Left lobe of liver (tissue), 2 donors: ENCODE measurements at regions not wholly inside any gene's neighbourhood (a gene's known extent, or its start where the extent isn't known, plus 50 kb on each side); places are given as distances from the start of the nearest gene placed in this dataset.
"Not testable (repeated sequence)": the region's sequence is repeated elsewhere in the genome, so short reads cannot be mapped to it uniquely, and the experiment has no call there.

ENCODE experiments used
- ATAC-seq: fragments of 200-7000 bp; cut with Tn5 transposase; one replicate; pipeline ENCODE4 v1.9.1; 2020; ENCODE audit warnings: mild to moderate bottlenecking, moderate library complexity
- DNase-seq: peaks from one replicate; pipeline ENCODE4 v3.0.0-alpha.2; 2020; ENCODE audit warnings: low spot score
- donor health status: DM: no; HTN: no; CAD: no; lungs with moderate emphysema.
- donor health status: DM: no; HTN: yes; CAD: no.

- no peak for DNase-seq
These were observed 94.7 kb upstream of the DDHD1 start for GRCh38 chr14:53247596-53248370.

DNA sequence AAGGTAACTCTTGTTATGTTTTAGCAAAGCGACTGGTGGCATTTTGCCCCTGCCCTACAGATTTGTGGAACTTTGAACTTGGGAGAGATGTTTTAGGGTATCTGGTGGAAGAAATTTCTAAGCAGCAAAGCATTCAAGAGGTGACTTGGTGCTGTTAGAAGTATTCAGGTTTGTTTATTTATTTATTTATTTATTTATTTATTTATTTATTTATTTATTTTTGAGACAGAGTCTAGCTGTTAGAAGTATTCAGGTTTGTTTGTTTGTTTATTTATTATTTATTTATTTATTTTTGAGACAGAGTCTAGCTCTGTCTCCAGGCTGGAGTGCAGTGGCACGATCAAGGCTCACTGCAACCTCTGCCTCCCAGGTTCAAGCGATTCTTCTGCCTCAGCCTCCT is 89.8 kb upstream of the DDHD1 start:
- not testable (repeated sequence) for ATAC-seq, DNase-seq

More at GRCh38 chr14:53247596-53248370, 94.7 kb upstream of the DDHD1 start:
- peak; percentile 87 for ATAC-seq

DNA sequence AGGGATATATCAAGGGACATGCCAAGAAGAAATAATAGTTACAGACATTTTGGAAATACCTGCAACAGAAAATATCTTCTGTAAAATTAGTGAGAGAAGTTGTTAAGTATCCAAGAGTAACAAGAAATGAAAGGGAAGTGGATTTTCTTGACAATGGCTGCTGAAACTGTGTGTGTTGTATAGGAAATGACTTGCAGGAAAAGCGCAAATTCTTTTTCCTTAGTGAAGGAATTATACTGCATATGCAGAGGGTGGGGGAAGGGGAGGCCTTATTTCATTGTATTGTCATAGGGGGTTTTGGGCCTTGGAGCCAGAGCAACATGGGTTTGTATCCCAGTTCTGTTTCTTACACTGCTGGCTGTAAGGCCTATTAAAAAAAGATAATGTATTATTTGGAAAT is 84.4 kb upstream of the DDHD1 start:
- DNase-seq (no peak), ATAC-seq (no peak)

DNA sequence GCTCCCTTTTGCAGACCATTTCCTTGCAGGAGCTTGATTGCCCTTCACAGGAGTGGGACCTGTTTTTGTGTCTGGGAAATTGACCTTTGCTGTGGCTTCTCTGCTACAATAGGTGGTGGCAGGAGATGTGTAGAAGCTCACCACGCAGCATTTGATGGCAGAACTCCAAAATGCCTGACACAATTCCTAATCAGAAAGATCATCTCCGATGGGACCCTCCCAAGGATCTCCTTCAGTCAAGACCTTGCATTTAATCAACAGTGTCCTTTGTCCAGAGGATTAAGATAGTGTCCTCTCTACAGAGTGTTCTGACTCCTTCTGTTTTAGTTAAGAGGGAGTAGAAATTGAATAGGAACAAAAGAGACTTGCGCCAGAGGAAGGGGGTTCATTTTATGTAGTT is 83.6 kb upstream of the DDHD1 start:
- ATAC-seq: no peak
- no peak for DNase-seq

DNA sequence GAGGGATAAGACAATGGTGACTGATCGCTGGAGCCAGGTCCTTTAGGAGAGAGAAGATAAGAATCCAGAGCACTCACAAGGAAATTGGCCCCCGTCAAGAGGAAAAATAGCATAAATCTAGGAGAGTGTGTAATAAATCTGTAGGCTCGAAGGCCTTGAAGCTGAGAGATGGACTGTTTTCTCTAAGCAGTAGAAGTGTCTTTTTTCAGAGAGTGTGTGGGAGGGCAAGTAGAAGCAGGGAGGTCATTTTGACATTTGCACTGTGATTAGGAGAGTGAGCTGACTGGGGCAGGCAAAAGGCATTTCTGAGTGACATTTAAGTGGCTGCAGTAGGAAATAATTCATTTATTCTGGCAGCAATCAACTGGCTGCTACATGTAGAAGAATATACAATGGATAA is 78.0 kb upstream of the DDHD1 start:
- no peak for ATAC-seq
- no peak for DNase-seq

- ATAC-seq: peak; percentile 71
These were observed 75.8 kb upstream of the DDHD1 start for GRCh38 chr14:53228966-53229365.

GRCh38 chr14:53227154-53227718 is 74.1 kb upstream of the DDHD1 start:
- ATAC-seq (no peak), DNase-seq (no peak)

More at GRCh38 chr14:53228966-53229365, 75.8 kb upstream of the DDHD1 start:
- DNase-seq: no peak

DNA sequence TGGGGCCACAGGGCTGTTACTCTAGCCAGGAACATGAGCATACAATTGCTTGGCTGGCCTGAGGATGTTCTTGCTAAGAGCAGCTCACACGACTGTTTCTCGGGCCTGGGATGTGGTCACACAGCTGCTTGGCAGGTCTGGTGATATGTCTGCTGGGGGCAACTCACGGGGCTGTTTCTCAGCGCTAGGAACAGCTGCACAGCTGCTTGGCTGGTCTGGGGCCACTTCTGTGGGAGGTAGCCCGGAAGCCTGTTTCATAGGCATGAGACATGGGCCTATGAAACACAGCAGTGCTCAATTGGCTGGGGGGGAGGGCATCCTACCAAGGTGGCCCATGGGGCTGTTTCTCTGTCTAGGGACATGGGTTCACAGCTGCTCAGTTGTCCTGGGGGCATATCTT is 73.4 kb upstream of the DDHD1 start:
- DNase-seq: no peak
- ATAC-seq: no peak

DNA sequence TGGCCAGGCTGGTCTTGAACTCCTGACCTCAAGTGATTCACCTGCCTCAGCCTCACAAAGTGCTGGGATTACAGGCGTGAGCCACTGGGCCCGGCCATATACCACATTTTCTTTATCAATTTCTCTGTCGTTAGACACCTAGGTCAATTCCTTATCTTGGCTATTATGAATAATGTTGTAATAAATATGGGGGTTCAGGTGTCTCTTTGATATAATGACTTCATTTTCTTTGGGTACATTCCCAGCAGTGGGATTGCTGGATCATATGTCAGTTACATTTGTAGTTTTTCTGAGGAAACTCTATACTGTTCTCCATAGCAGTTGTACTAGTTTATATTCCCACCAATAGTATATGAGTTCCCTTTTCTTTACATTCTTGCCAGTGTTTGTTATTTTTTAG is 67.8 kb upstream of the DDHD1 start:
- no peak for ATAC-seq
- DNase-seq: no peak

- DNase-seq: no peak
These were observed 65.0 kb upstream of the DDHD1 start for GRCh38 chr14:53218161-53218560.

DNA sequence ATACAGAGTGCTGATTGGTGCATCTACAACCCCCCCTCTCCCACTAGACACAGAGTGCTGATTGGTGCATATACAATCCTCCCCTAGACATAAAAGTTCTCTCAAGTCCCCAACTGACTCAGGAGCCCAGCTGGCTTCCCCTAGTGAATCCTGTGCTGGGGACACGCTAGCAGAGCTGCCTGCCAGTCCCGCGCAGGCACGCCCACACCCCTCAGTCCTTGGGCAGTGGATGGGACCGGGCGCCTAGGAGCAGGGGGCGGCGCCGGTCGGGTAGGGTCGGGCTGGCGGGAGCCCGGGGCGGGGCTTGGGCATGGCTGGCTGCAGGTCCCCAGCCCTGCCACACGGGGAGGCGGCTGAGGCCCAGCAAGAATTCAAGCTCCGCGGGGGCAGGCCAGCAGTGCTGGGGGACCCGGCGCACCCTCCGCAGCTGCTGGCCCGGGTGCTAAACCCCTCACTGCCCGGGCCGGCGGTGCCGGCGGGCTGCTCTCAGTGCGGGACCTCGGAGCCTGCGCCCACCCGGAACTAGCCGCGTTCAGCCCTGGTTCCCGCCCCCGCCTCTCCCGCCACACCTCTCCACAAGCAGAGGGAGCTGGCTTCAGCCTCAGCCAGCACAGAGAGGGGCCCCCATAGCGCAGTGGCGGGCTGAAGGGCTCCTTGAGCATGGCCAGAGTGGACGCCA is 64.3 kb upstream of the DDHD1 start:
- ATAC-seq (peak; percentile 99), DNase-seq (peak; percentile 79)

More at GRCh38 chr14:53218161-53218560, 65.0 kb upstream of the DDHD1 start:
- no peak for ATAC-seq

DNA sequence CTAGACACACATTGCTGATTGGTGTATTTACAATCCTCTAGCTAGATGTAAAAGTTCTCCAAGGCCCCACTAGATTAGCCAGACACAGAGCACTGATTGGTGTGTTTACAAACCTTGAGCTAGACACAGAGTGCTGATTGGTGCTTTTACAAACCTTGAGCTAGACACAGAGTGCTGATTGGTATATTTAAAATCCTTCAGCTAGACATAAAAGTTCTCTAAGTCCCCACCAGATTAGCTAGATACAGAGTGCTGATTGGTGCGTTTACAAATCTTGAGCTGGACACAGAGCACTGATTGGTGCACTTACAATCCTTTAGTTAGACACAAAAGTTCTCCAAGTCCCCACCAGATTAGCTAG is 63.8 kb upstream of the DDHD1 start:
- not testable (repeated sequence) for ATAC-seq, DNase-seq

- not testable (repeated sequence) for ATAC-seq, DNase-seq
These were observed 63.4 kb upstream of the DDHD1 start for GRCh38 chr14:53216478-53216877.

GRCh38 chr14:53215101-53215500 is 62.0 kb upstream of the DDHD1 start:
- no peak for ATAC-seq
- no peak for DNase-seq

DNA sequence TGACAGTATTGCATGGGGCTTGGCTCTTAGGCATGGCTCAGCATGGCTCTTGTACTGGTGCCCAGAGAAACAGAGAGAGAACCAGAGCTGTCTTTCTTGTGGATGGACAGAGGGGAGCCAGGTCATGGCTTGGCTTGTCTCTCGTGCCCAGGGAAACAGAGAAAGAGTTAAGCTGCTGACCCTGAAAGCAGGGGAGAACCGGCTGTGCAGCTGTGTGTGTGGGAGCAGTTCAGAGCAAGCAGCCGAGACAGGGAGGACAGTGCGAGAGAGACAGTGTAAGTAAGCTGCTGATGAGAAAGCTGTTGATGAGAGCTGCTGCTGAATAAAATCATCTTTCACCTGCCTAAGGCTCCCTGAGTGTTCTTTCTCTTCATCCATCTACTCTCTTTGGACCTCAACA is 61.3 kb upstream of the DDHD1 start:
- no peak for ATAC-seq
- no peak for DNase-seq

GRCh38 chr14:53213761-53214160 is 60.6 kb upstream of the DDHD1 start:
- no peak for ATAC-seq

GRCh38 chr14:53209370-53209769 is 56.2 kb upstream of the DDHD1 start:
- ATAC-seq: peak; percentile 71
- no peak for DNase-seq

More at GRCh38 chr14:53213761-53214160, 60.6 kb upstream of the DDHD1 start:
- no peak for DNase-seq
